ENCODE measurements at regions not wholly inside any gene's neighbourhood (a gene's known extent, or its start where the extent isn't known, plus 50 kb on each side); places are given as distances from the start of the nearest gene placed in this dataset.
A peak's percentile ranks its signal among the peaks of the same experiment; 100 is the strongest.

- Mint-ChIP-seq H3K36me3 (ENCODE audit: low read depth) (peaks cover 11% of the 10 kb centered on the region), H3K4me3 (no peak overlapping the region), H3K9me3 (no peaks in the 10 kb centered on the region), H3K27ac (no peak overlapping the region), H3K27me3 (ENCODE audit: low read depth) (no peaks in the 10 kb centered on the region), H3K4me1 (peaks cover 18% of the 10 kb centered on the region)
- TF ChIP-seq, protein P1, sequence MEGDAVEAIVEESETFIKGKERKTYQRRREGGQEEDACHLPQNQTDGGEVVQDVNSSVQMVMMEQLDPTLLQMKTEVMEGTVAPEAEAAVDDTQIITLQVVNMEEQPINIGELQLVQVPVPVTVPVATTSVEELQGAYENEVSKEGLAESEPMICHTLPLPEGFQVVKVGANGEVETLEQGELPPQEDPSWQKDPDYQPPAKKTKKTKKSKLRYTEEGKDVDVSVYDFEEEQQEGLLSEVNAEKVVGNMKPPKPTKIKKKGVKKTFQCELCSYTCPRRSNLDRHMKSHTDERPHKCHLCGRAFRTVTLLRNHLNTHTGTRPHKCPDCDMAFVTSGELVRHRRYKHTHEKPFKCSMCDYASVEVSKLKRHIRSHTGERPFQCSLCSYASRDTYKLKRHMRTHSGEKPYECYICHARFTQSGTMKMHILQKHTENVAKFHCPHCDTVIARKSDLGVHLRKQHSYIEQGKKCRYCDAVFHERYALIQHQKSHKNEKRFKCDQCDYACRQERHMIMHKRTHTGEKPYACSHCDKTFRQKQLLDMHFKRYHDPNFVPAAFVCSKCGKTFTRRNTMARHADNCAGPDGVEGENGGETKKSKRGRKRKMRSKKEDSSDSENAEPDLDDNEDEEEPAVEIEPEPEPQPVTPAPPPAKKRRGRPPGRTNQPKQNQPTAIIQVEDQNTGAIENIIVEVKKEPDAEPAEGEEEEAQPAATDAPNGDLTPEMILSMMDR (IDR thresholded peaks at IDR 0.05; ENCODE audit: unreplicated experiment in 3 of 3): no peak
These were observed 438.3 kb downstream of the UTRN start for GRCh38 chr6:144723431-144723830.

- H3K4me1 Mint-ChIP-seq: peaks cover 18% of the 10 kb centered on the region
- TF ChIP-seq, protein P1 (IDR thresholded peaks at IDR 0.05; ENCODE audit: unreplicated experiment in 3 of 3): no peak
- peaks cover 11% of the 10 kb centered on the region for H3K36me3 Mint-ChIP-seq (ENCODE audit: low read depth)
- H3K4me3 Mint-ChIP-seq: no peak overlapping the region
- H3K9me3 Mint-ChIP-seq: no peaks in the 10 kb centered on the region
- peak overlapping the region in 1 of 3 experiments; percentile 82 for H3K27ac Mint-ChIP-seq
- H3K27me3 Mint-ChIP-seq (ENCODE audit: low read depth): no peaks in the 10 kb centered on the region
These were observed 439.7 kb downstream of the UTRN start for GRCh38 chr6:144724818-144725217.

GRCh38 chr6:144725736-144726522 is 440.8 kb downstream of the UTRN start:
- Mint-ChIP-seq H3K9me3 (no peaks in the 10 kb centered on the region), H3K27ac (peak overlapping the region; percentile 76 to 86 (median 82)), H3K4me3 (peak overlapping the region in 1 of 3 experiments; percentile 22), H3K36me3 (ENCODE audit: low read depth) (peaks cover 7% of the 10 kb centered on the region), H3K27me3 (ENCODE audit: low read depth) (no peaks in the 10 kb centered on the region), H3K4me1 (peaks cover 18% of the 10 kb centered on the region)
- TF ChIP-seq, protein P1 (IDR thresholded peaks at IDR 0.05; ENCODE audit: unreplicated experiment in 3 of 3): no peak

DNA sequence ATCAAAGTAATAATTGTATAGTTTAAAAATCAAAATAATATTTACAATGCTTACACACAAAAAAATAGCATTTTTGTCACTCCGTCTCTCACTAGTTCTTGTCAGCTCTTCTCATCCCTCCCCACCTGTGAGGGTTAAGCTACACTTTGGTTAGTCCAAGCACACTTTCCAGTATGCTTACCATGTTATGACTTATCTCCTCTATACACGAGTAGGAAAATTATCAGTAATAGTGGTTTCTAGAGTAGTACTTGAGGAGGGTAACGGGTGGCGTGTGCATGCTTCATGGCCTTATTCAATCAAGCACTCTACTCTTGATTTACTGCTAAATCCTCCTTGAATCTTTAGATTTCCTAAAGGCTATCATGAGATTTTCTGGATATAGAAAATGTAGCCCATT is 443.7 kb downstream of the UTRN start:
- H3K9me3 Mint-ChIP-seq: no peaks in the 10 kb centered on the region
- H3K4me1 Mint-ChIP-seq: peaks cover 18% of the 10 kb centered on the region
- no peaks in the 10 kb centered on the region for H3K27me3 Mint-ChIP-seq (ENCODE audit: low read depth)
- H3K36me3 Mint-ChIP-seq (ENCODE audit: low read depth): peaks cover 23% of the 10 kb centered on the region
- no peak overlapping the region for H3K4me3 Mint-ChIP-seq
- no peak overlapping the region for H3K27ac Mint-ChIP-seq
- TF ChIP-seq, protein P1 (IDR thresholded peaks at IDR 0.05; ENCODE audit: unreplicated experiment in 3 of 3): no peak

DNA sequence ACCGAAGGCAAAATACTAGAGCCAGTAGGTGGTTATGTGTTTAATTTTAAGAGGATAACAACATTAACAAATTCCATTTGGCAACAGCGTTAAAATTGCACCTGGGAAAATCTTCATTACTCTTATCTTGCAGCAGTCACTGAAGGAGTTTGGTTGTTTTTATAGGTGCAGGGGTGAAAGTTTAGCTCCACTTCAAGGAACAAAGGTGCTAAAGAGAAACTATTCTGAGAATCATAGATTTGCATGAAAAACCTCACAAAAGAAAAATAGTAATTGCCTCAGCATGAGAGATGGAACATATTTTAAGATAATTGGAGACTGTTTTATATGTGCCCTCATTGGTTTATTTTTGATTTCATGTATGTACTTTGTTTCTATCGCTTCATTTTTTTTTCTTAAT is 444.4 kb downstream of the UTRN start:
- H3K27ac Mint-ChIP-seq: no peak overlapping the region
- H3K36me3 Mint-ChIP-seq (ENCODE audit: low read depth): peaks cover 30% of the 10 kb centered on the region
- H3K4me3 Mint-ChIP-seq: no peak overlapping the region
- no peaks in the 10 kb centered on the region for H3K27me3 Mint-ChIP-seq (ENCODE audit: low read depth)
- no peaks in the 10 kb centered on the region for H3K9me3 Mint-ChIP-seq
- TF ChIP-seq, protein P1 (IDR thresholded peaks at IDR 0.05; ENCODE audit: unreplicated experiment in 3 of 3): no peak
- H3K4me1 Mint-ChIP-seq: peaks cover 18% of the 10 kb centered on the region

Measured in nephron (organoid).